GM19395 (cell line): ENCODE measurements at regions not wholly inside any gene's neighbourhood (a gene's known extent, or its start where the extent isn't known, plus 50 kb on each side); places are given as distances from the start of the nearest gene placed in this dataset.
"Not testable (repeated sequence)": the region's sequence is repeated elsewhere in the genome, so short reads cannot be mapped to it uniquely, and the experiment has no call there.

ENCODE experiments used
- ATAC-seq: cut with Tn5 transposase; IDR thresholded peaks from one replicate; pipeline ENCODE4 v1.9.1; 2021; ENCODE audit warnings: mild to moderate bottlenecking, moderate library complexity; ENCODE audit not compliant: unreplicated experiment

DNA sequence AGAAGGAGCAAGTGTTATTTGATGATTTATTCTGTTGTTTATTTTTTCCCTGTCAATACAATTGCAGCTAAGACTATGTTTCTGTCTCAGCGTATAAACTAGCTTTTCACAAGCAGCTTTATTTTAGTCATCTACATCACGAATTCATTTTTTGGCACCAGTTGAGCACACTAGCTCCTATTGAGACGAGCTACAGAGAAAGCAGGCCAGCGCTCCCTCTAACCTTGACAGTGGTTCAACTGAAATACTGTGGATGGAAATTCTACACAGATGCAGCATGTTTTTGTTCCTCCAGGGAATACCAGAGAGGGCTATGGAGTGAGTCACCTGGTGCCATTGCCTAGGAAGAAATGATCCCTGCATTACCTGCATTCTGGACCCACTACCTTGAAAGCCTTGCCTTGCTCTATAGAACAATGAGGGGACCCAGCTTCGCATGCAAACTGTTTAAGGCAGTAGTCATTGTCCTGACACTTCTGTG is 108.2 kb upstream of the ARHGAP42 start:
- no peak for ATAC-seq

DNA sequence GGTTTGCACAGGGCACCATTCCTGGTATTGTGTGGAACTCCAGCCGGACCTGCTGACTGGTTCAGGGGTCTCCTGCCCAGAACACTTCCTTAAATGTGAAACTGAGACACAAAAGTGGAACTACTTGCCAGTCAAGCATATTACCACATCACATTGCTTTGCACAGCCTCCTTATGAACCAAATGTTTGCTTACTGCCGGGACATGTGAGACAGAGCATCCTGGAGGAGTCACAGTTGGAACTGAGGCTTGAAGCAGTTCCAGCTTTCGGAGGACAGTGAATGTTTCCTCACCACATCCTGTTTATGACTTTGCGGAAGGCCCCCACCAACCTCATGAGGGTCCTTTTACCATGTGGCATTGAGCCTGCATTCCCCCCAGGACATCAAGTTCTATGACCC is 105.8 kb upstream of the ARHGAP42 start:
- ATAC-seq: no peak

DNA sequence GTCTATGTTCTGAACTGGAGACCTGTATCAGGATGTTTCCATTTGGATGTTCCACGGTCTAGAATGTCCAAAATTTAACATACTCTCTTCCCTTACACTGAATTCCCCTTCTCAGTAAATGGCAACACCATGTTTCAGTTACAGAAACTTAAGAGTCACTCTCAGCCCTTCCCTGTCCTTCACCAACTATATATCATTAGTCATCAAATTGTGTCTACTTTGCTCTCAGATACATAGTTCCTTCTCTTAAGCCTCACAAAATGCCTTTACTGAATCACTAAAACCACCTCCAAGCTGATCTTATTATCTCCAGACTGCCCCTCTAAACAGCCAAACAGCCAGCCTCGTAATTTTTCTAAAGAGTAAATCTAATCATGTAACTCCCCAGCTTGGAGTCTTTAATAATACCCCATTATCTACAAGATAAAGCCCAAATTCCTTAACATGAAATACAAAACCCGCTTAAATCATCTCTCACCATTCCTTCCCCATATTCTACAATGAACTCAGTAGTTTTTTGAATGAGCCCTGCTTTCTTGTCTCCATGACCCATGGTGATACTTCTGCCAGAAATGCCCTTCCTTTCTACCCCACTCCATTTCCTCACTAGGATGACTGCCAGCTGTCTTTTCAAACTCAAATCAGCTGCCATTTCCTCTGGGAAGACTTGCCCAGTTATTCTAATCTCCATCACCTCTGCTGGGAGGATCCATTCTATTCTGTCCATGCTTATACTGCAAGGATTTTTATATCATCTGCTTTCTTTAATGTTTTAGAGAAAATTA is 102.7 kb upstream of the ARHGAP42 start:
- no peak for ATAC-seq

GRCh38 chr11:100585728-100586127 is 101.4 kb upstream of the ARHGAP42 start:
- no peak for ATAC-seq

- no peak for ATAC-seq
Measured at GRCh38 chr11:100586361-100587101, 100.6 kb upstream of the ARHGAP42 start.

DNA sequence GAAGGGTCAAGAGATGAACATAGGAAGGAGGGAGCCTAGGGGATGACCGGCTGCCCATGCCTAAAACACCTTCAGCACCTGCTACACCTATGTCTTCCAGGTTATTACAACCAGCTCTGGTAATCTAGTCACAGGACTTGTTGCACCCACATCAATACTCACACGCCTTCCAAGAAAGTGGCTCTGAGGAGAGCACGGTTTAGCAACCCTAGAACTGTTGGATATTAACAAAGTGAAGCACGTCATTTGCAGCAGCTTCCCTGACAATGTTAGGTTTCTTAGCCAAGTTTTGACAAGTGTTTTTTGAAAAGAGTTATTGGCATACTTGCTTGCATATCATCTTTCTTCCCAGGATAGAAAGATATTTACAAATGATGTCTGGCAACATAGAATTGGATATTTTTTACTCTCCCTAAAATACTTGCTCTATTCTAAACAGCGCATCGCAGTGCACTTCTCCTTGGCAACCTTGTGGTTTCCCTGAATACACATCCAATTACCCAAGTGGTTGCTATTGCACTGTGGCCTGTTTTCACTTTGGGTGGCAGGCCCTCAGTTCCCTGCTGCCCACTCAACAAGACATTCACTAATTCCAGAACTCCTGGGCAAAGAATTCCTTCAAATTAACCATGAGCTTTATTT is 94.3 kb upstream of the ARHGAP42 start:
- no peak for ATAC-seq

- no peak for ATAC-seq
Measured at GRCh38 chr11:100593291-100593690, 93.8 kb upstream of the ARHGAP42 start.

GRCh38 chr11:100594320-100594719 is 92.8 kb upstream of the ARHGAP42 start:
- ATAC-seq: no peak

DNA sequence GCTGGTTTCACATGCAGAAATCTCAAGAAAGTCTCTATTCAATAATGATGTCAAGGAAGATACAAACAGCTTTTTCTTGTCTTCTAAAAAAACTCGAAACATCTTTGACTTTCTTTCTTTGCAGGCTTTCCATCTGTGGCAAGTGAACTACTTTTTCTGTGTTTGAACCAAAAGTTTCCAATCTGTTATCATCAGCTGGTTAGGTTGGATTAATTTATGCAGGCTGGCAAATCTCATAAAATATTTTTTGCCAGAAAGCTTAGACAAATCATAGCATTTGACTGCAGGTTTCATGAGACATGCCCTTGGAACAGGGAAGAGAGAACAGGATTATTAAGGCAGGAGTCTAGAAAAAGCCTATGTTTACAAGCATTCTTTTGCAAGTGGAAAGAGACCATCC is 86.1 kb upstream of the ARHGAP42 start:
- no peak for ATAC-seq

DNA sequence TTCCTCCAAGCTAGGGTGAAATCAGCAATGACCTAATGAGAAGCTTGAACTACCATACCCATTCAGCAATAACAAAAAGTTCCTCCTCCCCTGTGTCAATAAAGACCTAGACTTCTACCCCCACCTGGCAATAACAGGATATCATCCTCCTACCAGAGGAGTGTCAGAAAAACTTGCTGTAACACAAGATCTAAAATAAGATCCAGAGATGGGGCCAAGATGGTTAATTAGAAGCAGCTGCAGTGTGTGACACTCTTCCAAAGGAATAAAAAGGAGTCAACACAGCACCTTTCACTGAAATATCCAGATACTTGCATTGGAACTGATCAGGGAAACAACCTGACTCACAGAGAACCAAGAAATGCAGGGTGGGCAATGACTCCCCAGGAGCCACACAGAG is 84.4 kb upstream of the ARHGAP42 start:
- ATAC-seq: no peak

DNA sequence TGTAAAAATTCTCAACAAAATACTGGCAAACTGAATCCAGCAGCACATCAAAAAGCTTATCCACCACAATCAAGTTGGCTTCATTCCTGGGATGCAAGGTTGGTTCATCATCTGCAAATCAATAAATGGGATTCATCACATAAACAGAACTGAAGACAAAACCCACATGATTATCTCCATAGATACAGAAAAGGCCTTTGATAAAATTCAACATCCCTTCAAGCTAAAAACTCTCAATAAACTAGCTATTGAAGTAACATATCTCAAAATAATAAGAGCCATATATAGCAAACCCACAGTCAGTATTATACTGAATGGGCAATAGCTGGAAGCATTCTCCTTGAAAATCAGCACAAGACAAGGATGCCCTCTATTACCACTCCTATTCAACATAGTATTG is 79.3 kb upstream of the ARHGAP42 start:
- not testable (repeated sequence) for ATAC-seq

DNA sequence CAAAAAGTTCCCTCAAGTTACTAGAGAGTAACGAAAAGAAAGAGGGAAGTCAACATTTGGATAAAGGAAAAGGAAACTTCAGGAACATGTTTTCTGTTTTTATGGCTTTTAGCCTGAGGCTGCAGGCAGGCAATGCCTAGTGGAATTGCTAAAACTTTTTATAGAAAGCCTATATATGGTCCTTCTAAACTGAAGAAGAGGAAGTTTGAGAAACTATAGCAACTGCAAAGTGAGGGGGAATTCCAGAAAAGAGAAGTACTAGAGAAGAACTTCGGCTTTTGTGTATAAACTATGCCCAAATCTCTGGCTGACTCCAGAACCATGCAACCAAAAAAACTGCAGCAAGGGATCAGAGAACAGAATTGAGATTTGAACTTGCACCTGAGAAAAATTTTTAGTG is 74.3 kb upstream of the ARHGAP42 start:
- peak; percentile 85 for ATAC-seq

DNA sequence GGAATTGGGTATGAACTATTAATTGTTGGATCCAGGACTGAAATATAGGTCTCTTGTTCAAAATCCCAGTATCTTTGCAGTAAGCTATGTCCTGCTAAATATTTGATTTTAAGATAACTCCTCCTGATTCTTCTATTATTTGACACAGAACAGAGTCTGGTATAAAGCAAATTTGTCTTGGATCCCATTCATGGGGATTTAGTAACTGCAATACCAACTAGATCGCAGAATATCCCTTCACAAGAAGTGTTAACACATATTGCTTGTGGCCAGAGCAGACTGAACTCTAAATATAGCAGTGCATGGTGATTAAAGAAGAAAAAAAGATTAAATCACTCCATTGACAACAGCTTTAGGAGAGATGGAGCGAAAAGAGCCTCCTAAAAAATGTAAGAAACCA is 68.2 kb upstream of the ARHGAP42 start:
- ATAC-seq: no peak

DNA sequence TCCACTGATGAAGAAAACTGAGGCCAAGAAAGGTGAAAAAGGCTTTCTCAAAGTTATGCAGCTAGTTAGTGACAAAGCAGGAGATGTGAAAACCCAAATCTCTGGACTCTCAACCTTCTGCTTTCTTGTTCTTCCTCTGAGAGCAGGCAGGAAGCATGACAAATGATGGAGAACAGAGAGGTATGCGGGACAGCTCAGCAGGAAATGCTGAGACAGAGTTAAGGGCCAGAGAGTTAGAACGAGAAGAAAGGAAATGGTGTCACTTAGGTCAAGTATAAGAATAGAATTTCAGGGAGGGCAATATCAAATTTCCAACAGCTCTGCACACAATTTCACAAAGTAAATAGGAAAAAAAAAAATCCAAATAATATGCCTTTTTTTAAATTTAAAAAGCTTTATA is 67.6 kb upstream of the ARHGAP42 start:
- no peak for ATAC-seq

GRCh38 chr11:100622404-100622803 is 64.7 kb upstream of the ARHGAP42 start:
- no peak for ATAC-seq

- no peak for ATAC-seq
Measured at GRCh38 chr11:100624346-100624745, 62.7 kb upstream of the ARHGAP42 start.

DNA sequence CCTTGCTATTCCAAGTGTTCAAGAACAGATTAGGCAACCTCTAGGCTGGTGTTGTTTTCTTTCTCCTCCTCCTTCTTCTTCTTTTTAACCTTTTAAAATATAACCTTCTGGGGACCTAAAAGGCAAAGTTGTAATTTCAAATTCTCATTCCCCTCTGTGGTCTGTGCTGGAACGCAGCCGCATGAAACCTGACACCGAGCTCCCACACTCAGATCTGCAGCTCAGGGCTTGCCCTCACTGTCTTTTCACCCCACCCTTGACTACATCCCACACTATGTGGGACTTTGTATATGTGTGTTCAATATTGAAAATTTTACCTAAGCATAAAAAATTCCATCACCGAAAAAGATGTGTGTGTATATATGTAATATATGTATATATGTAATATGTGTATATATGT is 62.0 kb upstream of the ARHGAP42 start:
- no peak for ATAC-seq

- ATAC-seq: no peak
Measured at GRCh38 chr11:100629671-100630070, 57.4 kb upstream of the ARHGAP42 start.

- no peak for ATAC-seq
Measured at GRCh38 chr11:100630898-100631297, 56.2 kb upstream of the ARHGAP42 start.

DNA sequence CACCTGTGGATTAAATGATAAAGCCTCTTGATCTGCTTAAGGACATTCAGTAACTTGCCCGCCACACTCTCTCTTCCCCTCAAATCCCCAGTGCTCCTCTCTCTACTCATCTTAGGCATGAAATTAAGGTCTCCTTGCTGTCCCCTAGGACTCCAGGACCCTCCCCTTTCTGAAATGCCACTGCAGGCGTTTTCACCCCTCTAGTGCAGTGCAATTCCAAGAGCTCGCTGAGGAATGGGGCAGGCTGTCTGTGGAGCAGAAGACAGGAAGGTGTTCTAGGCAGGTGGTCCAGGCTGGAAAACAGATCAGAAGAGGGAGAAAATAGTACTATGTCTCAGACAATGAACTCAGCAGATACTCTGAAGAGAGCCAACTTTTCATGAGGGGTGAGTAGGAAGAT is 55.8 kb upstream of the ARHGAP42 start:
- ATAC-seq: no peak

DNA sequence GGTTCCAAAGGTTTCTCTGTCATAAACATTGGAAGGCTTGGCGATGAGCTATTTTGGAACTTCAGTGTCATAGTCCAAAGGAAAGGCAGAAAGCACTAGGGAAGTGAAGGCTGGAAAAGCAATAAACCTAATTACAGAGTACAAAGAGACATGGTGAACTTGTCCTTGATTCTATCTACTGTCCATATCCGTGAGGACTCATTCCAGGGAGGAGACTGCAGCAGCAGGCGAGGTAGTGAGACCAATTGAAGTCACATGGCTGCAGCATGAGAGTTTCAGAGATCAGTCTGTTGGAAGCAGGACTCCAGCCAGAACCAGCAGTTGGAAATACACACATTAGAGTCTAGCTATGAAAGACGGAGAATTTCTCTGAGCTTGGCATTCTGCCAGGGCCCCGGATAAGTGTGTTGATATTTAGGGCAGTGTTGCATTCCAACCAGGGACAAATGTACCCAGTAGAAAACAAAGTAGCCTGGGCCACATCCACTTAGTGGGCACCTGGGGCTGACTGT is 54.1 kb upstream of the ARHGAP42 start:
- no peak for ATAC-seq

DNA sequence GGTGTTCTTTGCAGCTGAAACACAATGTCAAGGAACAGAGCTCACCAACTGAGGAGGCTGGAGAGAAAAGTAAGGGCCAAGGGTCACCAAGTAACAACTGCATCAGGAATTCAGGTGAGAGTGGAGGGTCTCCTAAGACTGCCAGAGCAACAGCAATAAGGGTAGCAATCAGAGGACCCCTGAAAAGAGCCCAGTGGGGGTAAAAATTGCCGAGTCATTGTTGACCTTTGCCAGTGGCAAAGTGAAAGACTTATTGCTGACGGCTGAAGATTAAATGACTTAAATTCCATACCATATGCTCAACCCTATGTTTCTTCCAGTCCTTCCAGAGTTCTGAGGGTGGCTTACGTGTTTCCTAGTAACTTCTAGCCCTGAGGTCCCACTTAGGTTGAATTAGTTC is 51.9 kb upstream of the ARHGAP42 start:
- no peak for ATAC-seq
